D721Med (cell line): ENCODE measurements at regions not wholly inside any gene's neighbourhood (a gene's known extent, or its start where the extent isn't known, plus 50 kb on each side); places are given as distances from the start of the nearest gene placed in this dataset.

Source experiments
- DNase-seq: peaks from one replicate; pipeline ENCODE4 v3.0.0; 2011; ENCODE audit warnings: low spot score; ENCODE audit not compliant: insufficient read length
- FAIRE-seq: peaks from 2 replicates; lab custom pipeline; 2011; peaks lifted over from hg19 to GRCh38; lab: Jason Lieb, UNC
- TF ChIP-seq, protein P1 (sequence below): IDR thresholded peaks from 2 replicates; pipeline ENCODE4 v1.5.1; 2012; ENCODE audit warnings: mild to moderate bottlenecking, control low read depth; ENCODE audit not compliant: insufficient read depth; ENCODE audit errors: missing control alignments

DNA sequence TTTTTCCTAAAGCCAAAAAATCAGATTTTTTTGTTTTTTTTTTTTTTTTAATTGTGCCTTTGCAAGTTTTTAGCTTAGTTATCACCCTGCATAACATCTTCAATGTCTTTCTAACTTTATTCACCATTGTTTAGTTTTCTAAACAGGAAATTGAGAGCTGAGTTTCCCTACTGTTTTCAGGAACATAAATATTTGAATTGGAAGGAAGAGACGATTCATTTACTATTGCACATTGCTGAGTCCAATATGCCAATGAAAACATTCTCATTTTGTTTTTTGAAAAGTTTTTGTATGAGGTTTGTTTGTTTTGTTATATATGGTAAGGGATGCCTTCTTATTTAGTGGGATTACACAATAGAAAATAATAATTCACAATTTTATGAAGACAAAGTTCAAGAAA is 148.4 kb downstream of the ANKRD50 start:
- TF ChIP-seq, protein P1, sequence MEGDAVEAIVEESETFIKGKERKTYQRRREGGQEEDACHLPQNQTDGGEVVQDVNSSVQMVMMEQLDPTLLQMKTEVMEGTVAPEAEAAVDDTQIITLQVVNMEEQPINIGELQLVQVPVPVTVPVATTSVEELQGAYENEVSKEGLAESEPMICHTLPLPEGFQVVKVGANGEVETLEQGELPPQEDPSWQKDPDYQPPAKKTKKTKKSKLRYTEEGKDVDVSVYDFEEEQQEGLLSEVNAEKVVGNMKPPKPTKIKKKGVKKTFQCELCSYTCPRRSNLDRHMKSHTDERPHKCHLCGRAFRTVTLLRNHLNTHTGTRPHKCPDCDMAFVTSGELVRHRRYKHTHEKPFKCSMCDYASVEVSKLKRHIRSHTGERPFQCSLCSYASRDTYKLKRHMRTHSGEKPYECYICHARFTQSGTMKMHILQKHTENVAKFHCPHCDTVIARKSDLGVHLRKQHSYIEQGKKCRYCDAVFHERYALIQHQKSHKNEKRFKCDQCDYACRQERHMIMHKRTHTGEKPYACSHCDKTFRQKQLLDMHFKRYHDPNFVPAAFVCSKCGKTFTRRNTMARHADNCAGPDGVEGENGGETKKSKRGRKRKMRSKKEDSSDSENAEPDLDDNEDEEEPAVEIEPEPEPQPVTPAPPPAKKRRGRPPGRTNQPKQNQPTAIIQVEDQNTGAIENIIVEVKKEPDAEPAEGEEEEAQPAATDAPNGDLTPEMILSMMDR = no peak
- no peak for DNase-seq
- no peak for FAIRE-seq

DNA sequence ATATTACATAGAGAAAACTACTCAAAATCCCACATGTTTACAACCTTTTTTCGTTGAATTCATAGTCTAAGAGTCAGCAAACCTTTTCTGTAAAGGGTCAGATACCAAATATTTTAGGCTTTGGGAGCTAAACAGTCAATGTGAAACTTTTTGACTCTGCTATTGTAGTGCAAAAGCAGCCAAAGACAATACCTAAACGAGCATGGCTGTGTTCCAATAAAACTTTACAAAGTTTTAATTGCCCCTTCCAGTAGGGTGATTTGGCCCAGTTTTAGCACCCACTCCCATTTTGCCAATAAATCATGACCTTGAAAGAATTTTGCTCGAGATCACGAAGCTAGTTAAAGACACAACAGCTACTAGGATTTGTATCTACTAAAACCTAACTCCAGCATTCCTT is 147.2 kb downstream of the ANKRD50 start:
- TF ChIP-seq, protein P1 = no peak
- FAIRE-seq (no peak), DNase-seq (no peak)

DNA sequence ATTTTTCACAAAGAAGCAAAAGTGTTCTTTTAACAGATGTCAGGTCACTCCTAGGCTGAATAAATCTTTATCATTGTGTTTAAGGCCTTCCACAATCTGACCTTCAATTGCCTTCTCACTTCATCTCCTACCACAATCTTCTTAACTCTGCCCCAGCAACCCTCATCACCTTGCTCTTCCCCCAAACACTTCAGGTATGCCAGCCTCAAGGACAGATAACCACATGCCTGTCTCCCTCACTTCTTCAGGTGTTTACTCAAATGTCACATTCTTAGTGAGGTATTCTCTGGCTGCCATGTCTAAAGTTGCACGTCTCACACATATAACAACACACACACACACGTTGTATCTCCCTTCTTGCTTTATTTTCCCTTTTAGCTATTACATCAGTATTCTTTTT is 146.5 kb downstream of the ANKRD50 start:
- TF ChIP-seq, protein P1 = no peak
- no peak for FAIRE-seq
- no peak for DNase-seq

DNA sequence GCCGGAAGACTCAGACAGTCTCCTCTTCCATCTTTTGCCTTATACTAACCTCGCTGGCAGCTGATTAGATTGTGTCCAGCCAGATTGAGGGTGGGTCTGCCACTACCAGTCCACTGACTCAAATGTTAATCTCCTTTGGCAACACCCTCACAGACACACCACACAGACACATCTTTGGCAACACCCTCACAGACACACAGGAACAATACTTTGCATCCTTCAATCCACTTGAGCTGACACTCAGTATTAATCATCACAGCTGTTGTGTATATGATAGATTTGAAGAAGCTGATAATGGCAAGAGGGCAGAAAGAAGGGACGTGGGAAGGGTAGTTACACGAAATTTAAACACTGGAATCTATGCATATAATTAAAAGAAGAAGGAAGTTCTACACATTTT is 139.5 kb downstream of the ANKRD50 start:
- DNase-seq (no peak), FAIRE-seq (no peak)
- TF ChIP-seq, protein P1 = no peak

DNA sequence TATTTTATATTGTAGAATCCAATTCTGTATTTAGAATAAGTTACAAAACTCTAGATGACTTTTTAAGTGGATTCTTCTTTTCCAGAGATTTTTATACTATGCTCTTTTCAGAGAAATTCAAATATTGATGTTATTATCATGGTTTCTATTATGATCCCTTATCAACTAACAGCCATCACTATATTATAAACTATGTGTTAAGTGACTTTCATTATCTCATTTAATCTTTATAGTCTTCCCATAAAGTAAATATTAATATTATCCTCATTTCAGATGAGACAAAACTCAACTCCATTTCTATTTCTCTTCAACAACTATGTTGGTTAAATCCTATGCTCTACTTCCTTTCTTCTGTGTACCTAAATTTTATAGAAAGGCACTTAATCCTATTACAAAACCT is 132.6 kb downstream of the ANKRD50 start:
- TF ChIP-seq, protein P1 = no peak
- DNase-seq (no peak), FAIRE-seq (no peak)

DNA sequence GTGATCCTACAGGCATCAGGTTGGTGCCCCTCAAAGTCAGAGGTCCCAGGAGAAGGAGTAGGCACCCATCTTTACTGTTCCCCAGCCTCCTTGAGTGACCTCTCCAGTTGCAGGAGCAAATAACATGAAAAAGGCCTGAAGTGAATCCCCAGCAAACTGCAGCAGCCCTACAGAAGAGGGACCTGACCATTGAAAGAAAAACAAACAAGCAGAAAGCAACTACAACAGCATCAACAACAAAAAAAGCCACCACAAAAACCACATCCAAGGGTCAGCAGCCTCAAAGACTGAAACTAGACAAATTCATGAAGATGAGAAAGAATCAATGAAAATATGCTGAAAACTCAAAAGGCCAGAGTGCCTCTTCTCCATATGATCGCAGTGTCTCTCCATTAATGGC is 128.7 kb downstream of the ANKRD50 start:
- DNase-seq (no peak), FAIRE-seq (no peak)
- TF ChIP-seq, protein P1 = no peak

DNA sequence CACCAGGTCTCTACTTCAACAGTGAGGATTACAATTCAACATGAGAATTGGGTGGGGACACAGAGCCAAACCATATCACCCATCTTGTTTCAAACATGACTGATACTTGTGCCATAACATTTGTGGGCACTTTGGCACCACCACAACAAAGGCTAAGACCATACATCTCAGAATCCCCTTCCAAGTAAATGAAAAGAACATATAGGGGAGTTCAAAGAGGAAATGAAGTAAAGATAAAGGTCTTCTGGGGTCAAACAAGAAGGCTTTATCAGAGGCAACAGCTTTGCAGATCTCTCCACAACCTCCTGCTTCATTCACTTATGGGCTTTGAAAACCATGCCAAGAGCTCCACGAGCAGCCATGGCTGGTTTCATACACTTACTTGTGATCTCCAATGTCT is 122.7 kb downstream of the ANKRD50 start:
- TF ChIP-seq, protein P1 = no peak
- FAIRE-seq (no peak), DNase-seq (no peak)
